NOMO-1 treated with DMSO at 0.1 percent for 48 hours (cell line): ENCODE measurements at regions not wholly inside any gene's neighbourhood (a gene's known extent, or its start where the extent isn't known, plus 50 kb on each side); places are given as distances from the start of the nearest gene placed in this dataset.
A peak's percentile ranks its signal among the peaks of the same experiment; 100 is the strongest.

Experiments used
- DNase-seq: peaks from one replicate; lab custom pipeline; 2025; ENCODE audit not compliant: unreplicated experiment; lab: John Stamatoyannopoulos, UW

DNA sequence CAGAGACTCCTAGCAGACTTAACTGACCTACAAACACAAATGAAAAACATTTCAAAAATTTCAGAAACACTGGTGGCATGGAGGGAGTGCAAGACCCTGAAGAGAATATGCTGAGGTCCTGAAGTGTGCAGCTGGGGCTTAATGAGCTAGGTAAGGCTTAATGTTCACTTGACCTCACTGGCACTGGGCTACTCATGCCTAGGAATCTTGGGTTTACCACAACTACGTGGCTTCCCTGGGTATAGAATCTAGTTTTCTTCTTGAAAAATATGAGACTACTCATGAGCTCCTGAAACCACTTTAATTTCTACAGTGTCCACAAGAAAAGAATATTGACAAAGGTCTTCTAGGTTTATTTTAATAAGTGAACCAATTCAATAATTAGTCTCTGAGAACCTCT is 139.8 kb downstream of the HNMT start:
- no peak for DNase-seq

GRCh38 chr2:138105358-138105757 is 141.1 kb downstream of the HNMT start:
- no peak for DNase-seq

DNA sequence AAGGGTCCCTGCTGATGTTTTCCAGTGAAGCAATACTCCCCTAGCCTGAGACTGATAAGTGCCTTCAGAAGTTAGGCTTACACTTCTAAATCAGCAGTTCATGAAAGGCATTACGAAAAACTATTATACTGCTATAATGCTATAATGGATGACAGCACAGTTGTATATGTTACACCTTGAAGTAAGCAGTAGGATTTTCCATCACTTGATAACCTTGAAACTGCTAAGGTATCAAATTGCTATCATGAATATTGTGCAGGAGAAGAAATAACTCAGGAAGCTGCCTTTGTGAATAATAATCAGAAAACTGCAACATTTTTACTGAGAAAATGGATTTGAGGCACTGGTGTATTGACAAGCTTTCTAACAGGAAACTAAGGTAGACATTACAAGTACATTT is 142.3 kb downstream of the HNMT start:
- no peak for DNase-seq

DNA sequence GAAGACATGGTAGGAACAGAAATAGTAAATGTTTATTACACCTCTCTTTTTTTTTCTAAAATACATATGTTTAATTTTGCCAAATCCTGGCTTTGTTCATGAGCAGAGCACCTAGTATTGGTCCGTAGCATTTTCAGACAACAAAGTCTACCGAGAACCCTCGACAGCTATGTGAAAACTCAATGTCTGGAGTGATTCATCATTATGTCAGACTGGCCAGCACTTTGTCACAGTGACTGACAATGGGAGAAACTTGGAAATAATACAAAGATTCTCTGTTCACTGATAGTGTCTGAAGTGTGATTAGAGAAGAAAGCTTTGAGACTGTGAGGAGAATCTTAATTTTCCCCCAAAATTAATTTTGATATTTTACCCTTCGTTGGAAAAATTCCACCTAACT is 143.0 kb downstream of the HNMT start:
- DNase-seq = no peak

DNA sequence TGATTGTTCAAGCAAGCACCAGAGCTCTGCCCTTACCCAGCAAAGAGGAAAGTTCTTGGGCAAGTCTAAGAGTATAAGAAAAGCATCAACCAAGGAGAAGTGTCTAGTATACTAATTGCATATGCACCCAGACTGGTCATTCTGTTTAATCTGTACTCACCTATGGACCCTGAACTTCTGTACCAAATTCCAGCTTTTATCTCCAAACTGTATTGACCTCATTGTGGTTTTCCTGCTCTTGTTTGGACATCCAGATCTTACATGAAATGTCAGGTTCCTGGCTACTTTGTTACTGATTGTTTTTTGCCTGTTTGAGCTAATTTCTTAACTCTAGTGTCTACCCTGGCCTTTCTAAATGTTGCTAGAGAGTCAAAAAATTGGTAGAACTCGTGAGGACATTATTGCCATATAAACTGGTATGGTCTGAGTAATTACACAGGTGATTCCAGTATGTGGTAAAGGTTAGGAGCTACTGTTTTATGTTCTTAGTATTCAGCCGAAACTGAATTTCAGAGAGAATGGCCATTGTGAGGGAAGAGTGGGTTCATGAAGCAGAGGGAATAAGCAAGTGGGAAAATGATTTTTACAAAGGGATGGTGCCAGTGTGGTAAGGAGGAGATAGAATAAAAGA is 146.3 kb downstream of the HNMT start:
- DNase-seq = no peak

- DNase-seq = no peak
Measured at GRCh38 chr2:138112536-138112935, 148.3 kb downstream of the HNMT start.

DNA sequence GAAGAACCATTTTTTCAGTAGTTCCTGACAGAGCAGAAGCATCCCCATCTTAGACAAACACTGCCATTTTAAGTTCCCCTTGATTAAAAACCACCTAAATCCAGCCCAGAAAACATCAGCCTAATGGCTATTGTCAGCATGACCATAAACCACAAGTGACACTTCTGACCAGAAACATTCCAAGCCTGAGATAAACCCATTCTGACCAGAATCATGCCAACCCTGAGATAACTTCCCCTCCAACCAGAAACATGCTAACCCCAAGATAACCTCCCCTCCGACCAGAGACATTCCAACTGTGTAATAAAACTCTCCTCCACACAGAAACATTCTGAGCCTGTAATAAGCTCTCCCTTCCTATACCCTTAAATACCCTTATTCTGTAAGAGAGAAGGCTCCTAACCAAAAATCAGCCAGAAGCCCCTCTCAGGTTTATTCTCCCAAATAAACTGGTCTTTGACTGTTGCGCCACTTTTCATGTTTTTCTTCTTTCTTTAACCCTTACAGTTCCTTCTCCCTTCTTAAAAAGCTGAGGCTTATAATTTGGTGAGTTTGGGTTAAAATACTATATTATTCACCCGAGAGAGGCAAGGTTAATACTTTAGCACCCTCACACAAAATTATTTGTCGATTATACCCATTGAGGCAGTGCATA is 149.7 kb downstream of the HNMT start:
- no peak for DNase-seq

- DNase-seq = no peak
Measured at GRCh38 chr2:138115666-138116065, 151.4 kb downstream of the HNMT start.

GRCh38 chr2:138116456-138116855 is 152.2 kb downstream of the HNMT start:
- DNase-seq = no peak

DNA sequence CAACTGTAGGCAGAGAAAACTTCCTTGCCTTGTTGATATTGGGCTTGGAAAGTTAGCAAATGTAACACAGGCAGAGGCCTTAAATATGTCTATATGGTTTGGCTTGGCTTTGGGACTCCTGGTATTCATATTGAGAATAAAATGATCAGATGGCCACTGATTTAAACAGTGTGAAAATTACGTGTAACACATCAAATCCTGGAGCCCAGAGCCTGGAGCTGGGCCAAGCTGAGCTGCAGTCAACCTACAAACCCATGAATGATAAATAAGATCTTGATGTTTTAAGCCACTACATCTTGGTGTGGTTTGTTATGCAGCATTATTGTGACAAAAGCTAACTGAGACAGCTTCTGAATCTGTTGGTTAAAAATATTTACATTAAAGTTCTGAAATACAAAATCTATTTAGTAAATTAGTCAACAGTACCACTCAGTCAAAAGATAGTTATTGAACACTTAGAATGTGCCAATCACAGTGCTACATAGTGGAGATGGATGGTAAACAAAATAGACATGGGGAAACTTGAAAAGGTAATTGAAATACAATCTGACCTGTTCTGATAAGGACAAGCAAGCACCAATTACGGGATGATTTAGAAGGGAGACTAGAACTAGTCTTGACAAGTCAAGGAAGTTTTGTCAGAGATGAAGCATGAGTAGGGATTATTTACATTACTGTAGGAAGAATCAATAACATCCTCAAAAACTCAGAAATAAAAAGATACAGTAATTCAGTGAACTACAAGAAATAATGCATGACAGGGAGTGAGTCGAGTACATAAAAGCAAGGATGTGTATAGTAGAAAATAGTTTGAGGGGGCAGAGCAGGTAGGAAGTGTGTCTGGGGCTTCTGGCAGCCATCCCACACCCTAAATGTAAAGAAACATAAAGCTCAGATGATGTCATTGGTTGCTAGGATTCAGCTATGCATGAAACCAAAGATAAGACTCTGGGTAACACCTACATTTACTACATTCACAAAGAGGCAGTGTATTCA is 157.7 kb downstream of the HNMT start:
- no peak for DNase-seq

- no peak for DNase-seq
Measured at GRCh38 chr2:138122891-138123290, 158.6 kb downstream of the HNMT start.

DNA sequence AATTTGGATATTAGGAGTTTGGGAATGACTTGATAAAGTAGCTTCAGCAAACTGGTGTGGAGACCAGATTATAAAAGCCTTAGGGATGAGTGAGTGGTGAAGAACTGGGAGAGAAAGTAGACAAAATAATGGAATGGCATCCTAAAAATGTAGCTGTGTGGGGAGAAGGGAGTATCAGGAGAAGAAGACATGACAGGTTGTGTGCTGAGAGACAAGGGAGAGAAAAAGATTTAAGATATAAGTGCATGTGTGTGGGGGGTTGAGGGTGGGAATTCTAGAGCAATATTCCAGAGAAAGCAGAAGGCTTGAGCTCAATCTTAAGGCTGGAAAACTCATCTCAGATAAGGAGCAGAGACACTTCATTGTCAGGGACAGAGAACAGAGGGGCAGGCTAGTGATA is 159.5 kb downstream of the HNMT start:
- no peak for DNase-seq

DNA sequence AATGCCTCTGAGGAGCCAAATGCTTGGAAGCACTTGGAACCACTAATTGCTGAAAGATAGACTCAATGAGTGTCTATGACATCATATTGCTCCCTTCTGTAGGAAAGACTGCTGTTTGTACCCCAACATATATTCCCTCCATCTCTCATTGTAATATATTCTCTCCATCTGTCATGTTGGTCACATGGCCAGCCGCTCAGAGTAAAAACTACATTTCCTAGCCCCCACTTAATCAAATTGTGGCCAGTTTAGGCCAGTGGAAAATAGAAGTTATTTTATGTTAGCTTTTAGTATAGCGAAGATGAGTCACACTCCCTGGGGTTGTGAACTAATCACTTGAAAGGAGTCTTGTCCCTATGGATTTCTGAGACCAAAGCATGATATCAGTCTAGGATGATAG is 160.2 kb downstream of the HNMT start:
- no peak for DNase-seq

DNA sequence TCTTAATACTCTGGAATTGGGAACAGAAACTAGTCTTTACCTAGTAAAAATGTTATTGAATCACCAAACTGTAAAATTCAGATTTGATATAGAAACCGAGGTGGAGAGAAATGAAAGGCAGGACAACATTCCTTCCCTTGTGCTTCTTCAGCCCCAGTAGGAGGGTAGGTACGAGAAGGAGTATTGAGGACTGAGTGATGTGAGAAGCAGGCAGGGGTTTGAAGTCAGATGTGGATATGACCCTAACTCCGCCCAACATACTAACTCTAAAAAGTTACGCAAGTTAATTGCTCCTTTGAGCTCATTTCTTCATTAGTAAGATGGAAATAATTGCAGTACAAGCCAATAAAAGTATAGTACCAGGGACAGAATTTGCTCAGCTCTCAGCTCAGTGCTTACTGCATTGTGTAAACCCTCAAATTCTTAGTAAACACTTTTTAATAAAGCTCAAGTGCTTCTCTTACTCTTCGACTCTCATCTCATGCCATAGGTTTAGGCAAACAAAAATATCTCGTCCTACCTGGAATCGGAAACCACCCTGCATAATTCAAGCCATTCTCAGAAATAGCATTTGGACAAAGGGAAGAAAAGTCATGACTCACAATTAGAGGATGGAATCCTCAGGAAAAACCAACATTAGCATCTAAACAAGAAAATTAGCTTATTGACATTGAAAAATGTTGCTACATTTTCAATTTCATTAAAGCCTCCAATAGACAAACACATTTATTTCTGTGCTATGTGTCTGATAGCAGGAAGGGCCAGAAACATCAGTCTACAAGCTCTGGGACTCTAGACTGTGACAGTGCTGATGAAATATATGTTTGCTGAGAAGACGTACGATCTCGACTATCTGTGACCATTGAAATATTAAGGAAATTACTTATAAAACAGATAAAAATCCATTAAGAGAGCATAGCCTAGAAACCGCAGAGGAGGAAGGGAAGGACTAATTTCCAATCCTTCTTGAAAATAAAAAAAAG is 161.3 kb downstream of the HNMT start:
- DNase-seq = peak; percentile 7

DNA sequence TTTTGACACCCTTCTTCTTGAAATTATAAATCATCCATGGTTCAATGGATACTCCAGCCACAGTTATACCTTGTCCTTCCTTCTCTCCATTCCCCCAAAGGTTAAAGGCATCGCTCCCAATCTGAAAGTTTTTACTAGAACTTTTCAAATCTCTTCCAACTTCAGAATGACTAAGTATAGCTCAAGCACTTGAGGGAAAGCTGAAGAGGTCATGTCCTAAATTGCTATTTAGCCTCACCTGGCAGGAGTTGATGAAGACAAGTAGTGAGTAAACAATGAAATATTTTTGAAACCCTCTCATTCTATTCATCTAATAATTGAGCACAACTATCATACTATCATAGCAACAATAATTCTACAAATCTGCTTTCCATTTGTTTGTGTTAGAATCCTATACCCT is 167.8 kb downstream of the HNMT start:
- no peak for DNase-seq

- DNase-seq = no peak
Measured at GRCh38 chr2:138137949-138138348, 173.7 kb downstream of the HNMT start.

DNA sequence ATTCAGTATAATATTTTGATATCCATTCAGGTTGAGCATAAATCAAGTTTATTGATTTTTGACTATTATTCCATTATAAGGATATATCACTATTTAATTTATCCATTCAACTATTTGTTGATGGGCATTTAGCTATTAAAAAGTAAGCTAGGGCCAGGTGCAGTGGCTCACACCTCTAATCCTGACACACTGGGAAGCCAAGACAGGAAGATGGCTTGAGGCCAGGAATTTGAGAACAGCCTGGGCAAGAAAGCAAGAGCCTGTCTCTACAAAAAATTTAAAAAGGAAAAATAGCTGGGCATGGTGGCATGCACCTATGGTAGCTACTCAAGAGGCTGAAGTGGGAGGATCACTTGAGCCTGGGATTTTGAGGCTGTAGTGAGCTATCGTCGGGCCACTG is 183.5 kb downstream of the HNMT start:
- no peak for DNase-seq

DNA sequence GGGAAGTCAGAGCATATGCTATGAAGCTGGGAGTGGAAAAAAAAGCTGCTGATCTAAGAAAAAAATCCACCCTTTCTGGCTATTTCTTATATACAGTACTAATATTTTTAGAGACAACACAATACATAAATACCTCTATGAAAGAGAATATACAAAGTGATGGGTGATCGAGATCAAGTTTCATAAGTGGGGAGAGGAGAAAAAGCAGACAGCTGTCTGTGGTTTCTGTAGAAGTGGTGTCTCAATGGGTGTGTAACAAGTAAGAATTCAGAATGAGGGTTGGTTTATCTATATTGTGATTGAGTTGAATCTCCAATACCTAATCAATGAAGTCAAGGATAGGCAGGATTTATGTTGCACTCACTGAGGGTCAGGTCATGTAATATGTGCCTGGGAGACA is 191.0 kb downstream of the HNMT start:
- no peak for DNase-seq

DNA sequence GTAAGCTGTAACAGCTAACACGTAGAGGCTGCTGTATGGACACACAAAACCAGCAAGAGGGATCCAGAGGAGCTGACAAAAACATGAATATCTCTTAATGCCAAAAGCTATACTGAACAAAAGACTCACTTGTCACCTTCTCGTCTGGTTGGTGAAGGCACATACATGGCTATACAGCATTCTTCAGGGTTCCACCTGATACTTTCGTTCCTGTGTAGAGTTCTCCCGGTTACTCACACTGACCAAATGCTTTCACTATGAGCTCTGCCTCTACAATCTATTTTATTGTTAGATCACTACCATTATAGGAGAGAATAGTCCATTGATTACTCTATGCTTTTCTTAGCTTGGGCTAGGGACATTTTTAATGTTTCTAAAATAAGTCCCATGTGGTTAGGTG is 193.1 kb downstream of the HNMT start:
- DNase-seq = no peak

GRCh38 chr2:138170485-138170884 is 206.2 kb downstream of the HNMT start:
- no peak for DNase-seq

DNA sequence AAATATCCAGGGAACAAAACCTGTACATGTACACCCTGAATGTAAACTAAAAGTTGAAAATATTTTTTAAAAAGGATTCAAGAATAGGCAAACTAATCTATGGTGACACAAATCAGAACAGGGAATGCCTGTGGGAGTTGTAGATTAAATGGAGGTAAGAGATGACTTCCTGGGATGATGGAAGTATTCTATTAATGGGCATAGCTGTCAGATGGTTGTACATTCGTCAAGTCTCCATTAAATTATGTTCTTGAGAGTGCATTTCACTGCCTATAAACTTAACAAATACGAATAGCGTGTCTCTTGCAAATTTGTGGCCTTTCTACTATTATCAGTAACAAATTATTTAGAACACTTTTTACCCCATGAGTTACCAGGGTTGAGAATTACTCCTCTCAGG is 207.0 kb downstream of the HNMT start:
- DNase-seq = no peak
